OCI-M1 (cell line): ENCODE measurements at regions not wholly inside any gene's neighbourhood (a gene's known extent, or its start where the extent isn't known, plus 50 kb on each side); places are given as distances from the start of the nearest gene placed in this dataset.
A peak's percentile ranks its signal among the peaks of the same experiment; 100 is the strongest.

Source experiments
- DNase-seq: peaks from one replicate; lab custom pipeline; 2025; lab: John Stamatoyannopoulos, UW

DNA sequence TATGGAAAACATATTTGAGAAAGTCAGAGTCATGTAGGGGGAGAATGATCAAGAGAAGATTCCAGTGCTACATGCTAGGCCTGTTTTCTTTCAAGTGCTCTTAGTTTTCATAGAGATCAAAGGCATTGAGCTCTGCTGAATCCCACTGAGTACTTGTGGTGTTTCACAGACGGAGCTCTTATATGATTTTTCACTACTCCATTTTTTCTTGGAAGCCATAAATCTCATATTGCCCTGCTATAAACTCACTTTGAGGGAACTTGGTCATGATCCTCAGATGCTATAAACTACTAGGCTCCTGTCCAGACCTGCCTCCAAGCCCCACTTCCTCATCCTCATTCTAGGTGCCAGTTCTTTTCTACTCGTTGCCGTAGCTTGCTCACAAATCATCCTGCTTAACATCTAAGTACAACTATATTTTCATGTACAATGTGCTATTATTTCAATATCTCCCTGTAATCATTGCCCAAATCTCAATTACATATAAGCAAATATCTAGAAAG is 180.8 kb upstream of the CCDC179 start:
- no peak for DNase-seq

- no peak for DNase-seq
Observed at GRCh38 chr11:23058656-23059055, 198.4 kb upstream of the CCDC179 start.

GRCh38 chr11:23063276-23063675 is 203.0 kb upstream of the CCDC179 start:
- no peak for DNase-seq

- no peak for DNase-seq
Observed at GRCh38 chr11:23078289-23078971, 218.2 kb upstream of the CCDC179 start.

- DNase-seq = no peak
Observed at GRCh38 chr11:23079382-23079813, 219.1 kb upstream of the CCDC179 start.

- DNase-seq = no peak
Observed at GRCh38 chr11:23087407-23087806, 227.1 kb upstream of the CCDC179 start.

- no peak for DNase-seq
Observed at GRCh38 chr11:23090659-23091058, 230.4 kb upstream of the CCDC179 start.

DNA sequence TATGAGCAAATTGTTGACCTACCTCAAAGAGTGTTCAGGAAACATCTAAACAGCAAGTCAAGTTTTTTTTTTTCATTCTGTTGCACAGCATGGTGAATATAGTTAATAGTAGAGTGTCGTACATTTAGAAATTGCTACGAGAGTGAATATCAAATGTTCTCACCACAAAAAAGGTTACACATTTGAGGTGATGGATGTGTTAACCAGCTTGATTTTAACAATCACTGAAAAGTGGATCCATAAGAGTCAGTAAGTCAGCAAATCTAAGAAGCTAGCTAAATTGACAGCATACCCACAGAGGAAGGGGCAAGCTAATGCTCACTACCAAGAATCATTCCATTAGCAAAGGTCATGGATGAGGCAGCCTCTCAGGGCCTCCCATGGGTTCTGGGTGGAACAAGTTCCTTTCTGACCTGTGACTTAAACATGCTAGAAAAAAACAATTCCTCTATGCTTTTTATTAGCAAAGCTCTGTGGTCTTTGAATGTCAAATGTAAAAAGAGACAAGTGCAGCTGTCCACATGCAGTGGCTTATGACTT is 235.4 kb upstream of the CCDC179 start:
- DNase-seq = no peak

GRCh38 chr11:23097891-23098290 is 237.6 kb upstream of the CCDC179 start:
- peak; percentile 22 for DNase-seq

- DNase-seq = no peak
Observed at GRCh38 chr11:23099256-23099655, 239.0 kb upstream of the CCDC179 start.

DNA sequence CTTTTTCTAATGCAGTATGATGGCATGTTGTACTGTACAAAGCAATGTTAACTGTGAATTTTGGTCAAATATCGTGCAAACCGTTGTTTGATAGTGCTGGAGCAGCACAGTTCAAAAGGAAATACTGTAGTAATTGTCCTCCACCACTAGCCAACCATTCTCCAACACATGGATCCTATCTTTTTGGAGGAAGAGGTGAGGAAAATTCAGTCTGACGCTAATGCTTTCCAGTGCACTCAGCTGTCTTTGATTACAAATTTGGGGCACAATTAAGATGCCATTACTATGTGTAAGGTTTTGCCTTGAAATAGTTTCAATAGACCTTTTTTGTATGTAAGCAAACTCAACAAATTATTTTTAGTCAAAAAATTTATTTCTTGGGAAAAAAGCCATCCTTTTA is 240.5 kb upstream of the CCDC179 start:
- no peak for DNase-seq

- no peak for DNase-seq
Observed at GRCh38 chr11:23103416-23103815, 243.1 kb upstream of the CCDC179 start.

DNA sequence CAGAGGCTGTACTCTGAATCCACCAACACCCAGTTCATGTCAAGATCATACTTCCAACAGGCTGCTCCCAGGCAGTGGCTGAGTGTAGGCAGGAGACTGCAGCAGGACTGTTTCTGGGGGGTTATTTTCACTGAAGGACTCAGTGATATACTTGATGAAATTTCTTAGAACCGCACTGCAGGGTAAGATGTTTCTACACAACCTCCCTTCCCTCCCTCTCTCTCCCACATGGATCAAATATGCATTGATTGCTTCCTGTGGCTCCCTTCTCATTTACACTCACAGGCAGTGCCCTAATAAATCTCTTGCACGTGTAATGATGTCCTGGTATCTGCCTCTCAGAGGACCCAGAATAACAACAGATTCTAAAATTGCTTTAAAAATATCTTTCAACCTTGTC is 251.3 kb upstream of the CCDC179 start:
- no peak for DNase-seq

- DNase-seq = no peak
Observed at GRCh38 chr11:23112390-23112789, 252.1 kb upstream of the CCDC179 start.

- DNase-seq = peak; percentile 60
Observed at GRCh38 chr11:23112987-23113886, 253.0 kb upstream of the CCDC179 start.

DNA sequence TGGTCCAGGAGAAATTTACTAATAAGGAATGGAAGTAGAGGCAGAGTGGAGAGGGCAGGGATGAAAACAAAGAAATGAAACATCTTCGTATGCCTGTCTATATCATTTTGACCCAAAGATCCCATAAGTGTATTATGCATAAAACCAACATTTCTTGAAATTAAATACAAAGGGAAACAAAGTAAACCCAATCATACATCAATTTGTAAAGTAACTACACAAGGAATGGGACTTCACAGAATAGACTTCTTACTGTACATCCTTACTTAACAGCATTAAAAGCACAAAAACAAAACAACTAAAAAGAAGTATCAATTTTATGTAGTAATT is 253.6 kb upstream of the CCDC179 start:
- no peak for DNase-seq

DNA sequence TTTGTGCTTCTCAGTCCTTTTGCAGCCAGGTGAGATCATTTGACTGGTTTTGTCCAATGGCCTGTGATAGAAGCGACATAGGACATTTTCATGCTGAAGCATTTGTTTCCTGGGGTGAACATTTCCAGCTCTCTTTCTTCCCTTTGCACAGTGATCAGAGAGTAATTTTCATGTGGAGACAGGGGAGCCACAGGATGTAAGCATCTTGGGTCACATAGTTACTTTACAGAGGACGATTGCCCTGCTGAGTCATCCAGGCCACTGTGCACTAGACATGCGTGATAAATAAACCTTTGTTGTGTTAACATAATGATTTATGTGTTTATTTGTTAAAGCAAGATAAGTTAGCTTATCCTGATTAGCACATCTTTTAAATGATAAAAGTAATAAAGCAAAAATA is 263.5 kb upstream of the CCDC179 start:
- peak; percentile 20 for DNase-seq

- DNase-seq = no peak
Observed at GRCh38 chr11:23124249-23124648, 264.0 kb upstream of the CCDC179 start.

GRCh38 chr11:23124996-23125395 is 264.7 kb upstream of the CCDC179 start:
- DNase-seq = peak; percentile 30

- no peak for DNase-seq
Observed at GRCh38 chr11:23127706-23128105, 267.4 kb upstream of the CCDC179 start.

- no peak for DNase-seq
Observed at GRCh38 chr11:23134627-23135026, 274.4 kb upstream of the CCDC179 start.

- DNase-seq = peak; percentile 27
Observed at GRCh38 chr11:23138761-23139160, 278.5 kb upstream of the CCDC179 start.

DNA sequence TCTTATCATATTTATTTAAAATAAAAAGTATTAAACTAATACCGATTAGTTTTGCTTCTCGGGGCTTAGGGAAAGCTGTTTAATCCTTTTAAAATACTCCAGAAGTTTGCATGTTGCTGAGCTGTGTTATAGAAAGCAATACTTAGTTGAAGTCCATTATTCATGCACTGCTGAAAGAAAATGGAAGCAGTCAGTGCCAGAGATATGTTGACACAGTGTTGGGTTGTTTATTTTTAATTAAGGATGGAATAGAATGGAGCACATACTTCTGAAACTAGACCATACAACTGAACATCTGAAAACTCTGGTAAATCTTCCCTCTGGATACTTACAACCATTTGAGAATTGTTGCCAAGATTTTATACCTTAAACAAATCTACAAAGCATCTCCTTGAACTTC is 282.7 kb upstream of the CCDC179 start:
- no peak for DNase-seq
